GM19397 (cell line): ENCODE measurements at regions not wholly inside any gene's neighbourhood (a gene's known extent, or its start where the extent isn't known, plus 50 kb on each side); places are given as distances from the start of the nearest gene placed in this dataset.
"Not testable (repeated sequence)": the region's sequence is repeated elsewhere in the genome, so short reads cannot be mapped to it uniquely, and the experiment has no call there.

ENCODE experiments used
- ATAC-seq: cut with Tn5 transposase; IDR thresholded peaks from one replicate; pipeline ENCODE4 v1.9.1; 2021; ENCODE audit warnings: mild to moderate bottlenecking, moderate library complexity; ENCODE audit not compliant: unreplicated experiment

- no peak for ATAC-seq
These were observed 54.8 kb downstream of the OTUD1 start for GRCh38 chr10:23493711-23494110.

GRCh38 chr10:23496727-23497126 is 57.9 kb downstream of the OTUD1 start:
- ATAC-seq, result no peak

- ATAC-seq, result no peak
These were observed 60.7 kb downstream of the OTUD1 start for GRCh38 chr10:23499372-23500132.

- ATAC-seq, result no peak
These were observed 67.1 kb downstream of the OTUD1 start for GRCh38 chr10:23505797-23506465.

- no peak for ATAC-seq
These were observed 73.6 kb downstream of the OTUD1 start for GRCh38 chr10:23512355-23513058.

GRCh38 chr10:23513621-23514020 is 74.7 kb downstream of the OTUD1 start:
- ATAC-seq, result not testable (repeated sequence)

- no peak for ATAC-seq
These were observed 75.4 kb downstream of the OTUD1 start for GRCh38 chr10:23514321-23514720.

- ATAC-seq, result no peak
These were observed 77.7 kb downstream of the OTUD1 start for GRCh38 chr10:23516530-23516929.

GRCh38 chr10:23517155-23517554 is 78.3 kb downstream of the OTUD1 start:
- no peak for ATAC-seq

GRCh38 chr10:23521735-23522134 is 82.9 kb downstream of the OTUD1 start:
- no peak for ATAC-seq

GRCh38 chr10:23522345-23522744 is 83.5 kb downstream of the OTUD1 start:
- no peak for ATAC-seq

GRCh38 chr10:23523251-23523650 is 84.4 kb downstream of the OTUD1 start:
- no peak for ATAC-seq

GRCh38 chr10:23525406-23525805 is 86.5 kb downstream of the OTUD1 start:
- no peak for ATAC-seq

- no peak for ATAC-seq
These were observed 89.5 kb downstream of the OTUD1 start for GRCh38 chr10:23528419-23528818.

GRCh38 chr10:23529625-23530024 is 90.8 kb downstream of the OTUD1 start:
- no peak for ATAC-seq

GRCh38 chr10:23530079-23530478 is 91.2 kb downstream of the OTUD1 start:
- ATAC-seq, result no peak

- no peak for ATAC-seq
These were observed 94.3 kb downstream of the OTUD1 start for GRCh38 chr10:23533212-23533611.

- no peak for ATAC-seq
These were observed 95.5 kb downstream of the OTUD1 start for GRCh38 chr10:23534326-23534725.

GRCh38 chr10:23534761-23535160 is 95.9 kb downstream of the OTUD1 start:
- ATAC-seq, result no peak

GRCh38 chr10:23535381-23535780 is 96.5 kb downstream of the OTUD1 start:
- ATAC-seq, result no peak

- no peak for ATAC-seq
These were observed 100.1 kb downstream of the OTUD1 start for GRCh38 chr10:23538968-23539367.
